Neuronal stem cell (in vitro differentiated cells): ENCODE measurements at regions not wholly inside any gene's neighbourhood (a gene's known extent, or its start where the extent isn't known, plus 50 kb on each side); places are given as distances from the start of the nearest gene placed in this dataset.

ENCODE experiments used
- DNase-seq: peaks from one replicate; pipeline ENCODE4 v3.0.0-alpha.2; 2013; ENCODE audit warnings: low spot score
- H2AFZ ChIP-seq: one replicate; pipeline ENCODE4 v1.6.1; 2013; ENCODE audit warnings: mild to moderate bottlenecking, low read length, inconsistent platforms
- H2AK5ac ChIP-seq: 2 replicates; pipeline ENCODE4 v1.6.1; 2013; ENCODE audit warnings: low read depth, mild to moderate bottlenecking, inconsistent platforms, low read length, moderate library complexity, mixed read lengths
- H2BK120ac ChIP-seq: 2 replicates; pipeline ENCODE4 v1.6.1; 2013; ENCODE audit warnings: low read depth, mild to moderate bottlenecking, inconsistent platforms, low read length, moderate library complexity, mixed read lengths
- H2BK12ac ChIP-seq: one replicate; pipeline ENCODE4 v1.6.1; 2013; ENCODE audit warnings: low read length, inconsistent platforms
- H2BK15ac ChIP-seq: 2 replicates; pipeline ENCODE4 v1.6.1; 2013; ENCODE audit warnings: mild to moderate bottlenecking, low read length, inconsistent platforms, mixed read lengths
- H2BK5ac ChIP-seq: one replicate; pipeline ENCODE4 v1.6.1; 2013; ENCODE audit warnings: inconsistent platforms, mild to moderate bottlenecking, low read length, moderate library complexity
- H3K14ac ChIP-seq: one replicate; pipeline ENCODE4 v1.6.1; 2013; ENCODE audit warnings: low read length, inconsistent platforms
- H3K18ac ChIP-seq: 2 replicates; pipeline ENCODE4 v1.6.1; 2013; ENCODE audit warnings: low read length, inconsistent platforms
- H3K23ac ChIP-seq: 2 replicates; pipeline ENCODE4 v1.6.1; 2013; ENCODE audit warnings: low read depth, mild to moderate bottlenecking, mixed read lengths, low read length, inconsistent platforms; ENCODE audit not compliant: poor library complexity
- H3K27ac ChIP-seq: replicated peaks from 3 replicates; pipeline ENCODE4 v1.5.1; 2013; ENCODE audit warnings: low read length, inconsistent platforms
- H3K27me3 ChIP-seq, 3 experiments: 2 replicates each; pipeline ENCODE4 v1.6.1; 2013; ENCODE audit warnings: low read length in 3 of 3, mild to moderate bottlenecking in 2 of 3, inconsistent platforms in 1 of 3, low read depth in 1 of 3, mixed read lengths in 1 of 3, moderate library complexity in 1 of 3; ENCODE audit not compliant: control insufficient read depth in 3 of 3, insufficient read depth in 3 of 3
- H3K36me3 ChIP-seq, 2 donors: replicated peaks in 1 of 2; 2 replicates each; pipeline ENCODE4 v1.6.1; 2013; ENCODE audit warnings: low read length in 2 of 2; ENCODE audit not compliant: control insufficient read depth in 2 of 2, insufficient read depth in 2 of 2
- H3K4ac ChIP-seq: 2 replicates; pipeline ENCODE4 v1.6.1; 2013; ENCODE audit warnings: inconsistent platforms, mild to moderate bottlenecking, low read length, moderate library complexity
- H3K4me1 ChIP-seq, 2 donors: 1 replicate in 1 of 2; 2 replicates in 1 of 2; pipeline ENCODE4 v1.6.1; 2013; ENCODE audit warnings: low read length in 2 of 2, low read depth in 1 of 2; ENCODE audit not compliant: control insufficient read depth in 2 of 2, insufficient read depth in 1 of 2
- H3K4me2 ChIP-seq: one replicate; pipeline ENCODE4 v1.6.1; 2013; ENCODE audit warnings: mild to moderate bottlenecking, low read length, inconsistent platforms; ENCODE audit not compliant: insufficient read depth, poor library complexity, severe bottlenecking
- H3K4me3 ChIP-seq, 2 donors: 2 replicates each; pipeline ENCODE4 v1.5.1; 2013; ENCODE audit warnings: low read length in 2 of 2, mild to moderate bottlenecking in 2 of 2, inconsistent platforms in 1 of 2, moderate library complexity in 1 of 2
- H3K79me1 ChIP-seq: one replicate; pipeline ENCODE4 v1.6.1; 2013; ENCODE audit warnings: low read depth, mild to moderate bottlenecking, inconsistent platforms, low read length, moderate library complexity
- H3K9ac ChIP-seq: one replicate; pipeline ENCODE4 v1.6.1; 2013; ENCODE audit warnings: mild to moderate bottlenecking, low read depth, low read length, inconsistent platforms; ENCODE audit not compliant: poor library complexity
- H3K9me3 ChIP-seq, 2 donors: replicated peaks in 1 of 2; 2 replicates each; pipeline versions ENCODE3 to v1.6.1; 2013; ENCODE audit warnings: low read length in 2 of 2, mild to moderate bottlenecking in 2 of 2, inconsistent platforms in 1 of 2, low read depth in 1 of 2, mixed read lengths in 1 of 2, moderate library complexity in 1 of 2; ENCODE audit not compliant: control insufficient read depth in 2 of 2, insufficient read depth in 1 of 2
- H4K8ac ChIP-seq: one replicate; pipeline ENCODE4 v1.6.1; 2013; ENCODE audit warnings: low read depth, mild to moderate bottlenecking, inconsistent platforms, low read length, moderate library complexity
- H4K91ac ChIP-seq: one replicate; pipeline ENCODE4 v1.6.1; 2013; ENCODE audit warnings: low read length, low read depth, mild to moderate bottlenecking, inconsistent platforms; ENCODE audit not compliant: poor library complexity
- whole genome bisulfite sequencing, 2 donors: extraction: QIAGEN DNeasy Blood & Tissue Kit; methylation state at CpG; one replicate each; pipeline ENCODE4 v1.1.7; 2013; ENCODE audit warnings: missing lambda C conversion rate in 2 of 2, mixed read lengths in 1 of 2; ENCODE audit not compliant: insufficient read length in 2 of 2, insufficient replicate concordance in 1 of 2; ENCODE audit errors: extremely low coverage in 2 of 2; 5-methylcytosine and 5-hydroxymethylcytosine counted together

DNA sequence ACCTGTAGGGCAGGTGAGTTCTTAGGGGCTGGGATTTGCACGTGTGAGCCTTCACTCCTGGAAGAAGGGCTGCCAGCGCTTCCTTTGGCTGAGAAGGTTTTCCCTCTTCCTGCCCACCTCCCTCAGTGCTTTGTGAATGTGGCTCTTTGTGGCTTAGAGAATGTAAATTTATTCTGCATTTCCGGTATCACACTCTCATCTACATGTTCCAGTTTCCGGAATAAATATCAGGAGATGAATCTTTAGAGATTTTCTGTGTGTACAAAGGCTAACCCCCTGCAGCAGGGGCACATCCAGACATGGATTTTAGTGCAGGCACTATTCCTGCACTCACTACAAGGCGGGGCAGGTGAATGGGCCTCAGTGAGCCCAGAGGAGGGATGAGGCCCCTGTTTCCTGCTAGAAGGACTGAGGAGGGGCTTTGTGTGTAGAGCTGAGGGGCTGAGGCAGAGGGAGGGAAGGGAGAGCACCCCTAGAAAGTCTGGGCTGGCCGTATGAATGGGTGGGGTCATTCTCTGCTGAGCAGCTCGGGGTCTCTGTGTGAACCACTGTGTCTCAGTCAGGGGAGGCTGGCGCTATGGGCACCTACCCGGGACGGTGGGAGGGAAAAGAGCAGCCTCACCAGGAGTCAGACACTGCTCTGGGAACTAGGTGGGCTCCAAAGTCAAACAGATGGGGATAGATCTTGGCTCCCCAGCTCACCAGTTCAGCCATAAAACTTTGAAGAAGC lies 207.5 kb downstream of the MATN1 start:
- H3K23ac ChIP-seq = no peak overlapping the region
- no peaks in the 10 kb centered on the region for H3K27me3 ChIP-seq
- no peak overlapping the region for H2BK5ac ChIP-seq
- H4K91ac ChIP-seq = no peak overlapping the region
- no peaks in the 10 kb centered on the region for H3K9me3 ChIP-seq
- peaks cover 0 to 14% of the 10 kb centered on the region in 2 donors for H3K4me1 ChIP-seq
- H4K8ac ChIP-seq = no peak overlapping the region
- H2AK5ac ChIP-seq = no peak overlapping the region
- H3K4me3 ChIP-seq = no peak overlapping the region
- no peak overlapping the region for H3K9ac ChIP-seq
- no peak overlapping the region for H3K14ac ChIP-seq
- H3K79me1 ChIP-seq = no peaks in the 10 kb centered on the region
- no peak overlapping the region for H3K27ac ChIP-seq
- no peak overlapping the region for H3K4ac ChIP-seq
- no peak overlapping the region for H2BK12ac ChIP-seq
- H3K4me2 ChIP-seq = no peak overlapping the region
- peak overlapping the region; percentile 49 for H2AFZ ChIP-seq
- no peaks in the 10 kb centered on the region for H3K36me3 ChIP-seq
- DNase-seq = no peak
- no peak overlapping the region for H2BK120ac ChIP-seq
- WGBS, 2 donors = no CpG with 5 or more reads among the region's 10 CpGs
- H2BK15ac ChIP-seq = no peak overlapping the region
- H3K18ac ChIP-seq = no peak overlapping the region

DNA sequence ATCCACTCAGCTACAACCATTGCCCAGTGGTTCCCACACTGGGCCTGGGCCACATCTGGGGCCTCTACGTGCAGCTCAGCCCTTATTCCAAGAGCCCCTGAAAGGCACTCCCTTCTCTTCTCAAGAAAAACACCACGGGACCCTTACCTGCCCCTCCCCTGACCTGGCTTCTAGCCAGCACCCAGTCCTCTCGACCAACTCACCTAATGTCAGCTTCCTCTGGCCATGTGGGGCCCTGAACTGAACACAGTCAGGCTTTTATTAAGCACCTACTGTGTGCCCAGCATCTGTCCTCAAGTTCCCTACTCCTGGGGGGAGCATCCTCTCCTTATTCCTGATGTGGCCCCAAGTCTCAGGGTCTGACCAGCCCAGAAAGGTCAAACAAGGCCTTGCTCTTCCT lies 208.4 kb downstream of the MATN1 start:
- Histone ChIP-seq H2BK12ac (no peak overlapping the region), H3K9me3 (no peaks in the 10 kb centered on the region), H3K18ac (peak overlapping the region; percentile 9), H2AFZ (peak overlapping the region; percentile 61), H3K4me2 (no peak overlapping the region), H3K4me1 (peaks cover 0 to 14% of the 10 kb centered on the region in 2 donors), H3K27ac (no peak overlapping the region), H2BK120ac (no peak overlapping the region), H3K27me3 (no peaks in the 10 kb centered on the region), H3K14ac (no peak overlapping the region), H2AK5ac (no peak overlapping the region), H3K79me1 (no peaks in the 10 kb centered on the region), H3K36me3 (no peaks in the 10 kb centered on the region), H3K4ac (no peak overlapping the region), H2BK15ac (no peak overlapping the region), H3K9ac (no peak overlapping the region), H3K4me3 (no peak overlapping the region), H2BK5ac (no peak overlapping the region), H3K23ac (no peak overlapping the region), H4K8ac (no peak overlapping the region), H4K91ac (no peak overlapping the region)
- WGBS, 2 donors = no CpG with 5 or more reads among the region's 3 CpGs
- no peak for DNase-seq

DNA sequence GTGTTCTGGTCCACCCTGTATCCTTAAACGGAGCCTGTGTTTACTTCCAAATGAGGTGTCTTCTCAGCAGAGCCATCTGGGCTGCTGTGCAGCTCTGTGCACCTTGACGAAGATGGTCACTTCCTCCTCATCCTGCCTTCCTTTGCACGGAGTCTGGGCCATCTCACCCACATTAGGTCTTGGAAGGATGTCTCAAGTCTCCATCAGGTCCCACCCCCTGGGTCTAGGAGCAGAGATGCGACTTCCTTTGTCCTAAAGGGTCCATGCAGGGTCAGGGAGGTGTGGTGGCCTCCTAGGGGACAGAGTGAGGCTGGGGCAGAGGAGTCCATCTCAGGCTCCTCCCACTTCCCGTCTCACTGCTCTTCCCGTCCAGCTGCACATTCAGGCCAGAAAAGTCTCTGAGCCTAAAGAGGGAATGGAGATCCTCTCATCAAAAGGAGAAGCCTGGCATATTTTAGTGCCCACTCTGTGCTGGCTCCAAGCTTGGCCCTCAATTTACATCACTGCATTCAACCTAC lies 209.2 kb downstream of the MATN1 start:
- no peak overlapping the region for H4K8ac ChIP-seq
- H3K79me1 ChIP-seq = no peaks in the 10 kb centered on the region
- peak overlapping the region; percentile 69 for H2BK12ac ChIP-seq
- no peak overlapping the region for H3K4ac ChIP-seq
- peaks cover 0 to 14% of the 10 kb centered on the region in 2 donors for H3K4me1 ChIP-seq
- no peak overlapping the region for H2AK5ac ChIP-seq
- no peak overlapping the region for H2BK120ac ChIP-seq
- no peak overlapping the region for H3K14ac ChIP-seq
- no peak overlapping the region for H2BK15ac ChIP-seq
- H2AFZ ChIP-seq = peak overlapping the region; percentile 61
- no peak for DNase-seq
- H3K27me3 ChIP-seq = no peaks in the 10 kb centered on the region
- no peaks in the 10 kb centered on the region for H3K36me3 ChIP-seq
- H4K91ac ChIP-seq = no peak overlapping the region
- H3K9me3 ChIP-seq = no peaks in the 10 kb centered on the region
- no peak overlapping the region for H3K23ac ChIP-seq
- H2BK5ac ChIP-seq = no peak overlapping the region
- H3K27ac ChIP-seq = no peak overlapping the region
- H3K4me3 ChIP-seq = no peak overlapping the region
- no peak overlapping the region for H3K9ac ChIP-seq
- WGBS, 2 donors = no CpG with 5 or more reads among the region's 6 CpGs
- peak overlapping the region; percentile 46 for H3K18ac ChIP-seq
- no peak overlapping the region for H3K4me2 ChIP-seq

DNA sequence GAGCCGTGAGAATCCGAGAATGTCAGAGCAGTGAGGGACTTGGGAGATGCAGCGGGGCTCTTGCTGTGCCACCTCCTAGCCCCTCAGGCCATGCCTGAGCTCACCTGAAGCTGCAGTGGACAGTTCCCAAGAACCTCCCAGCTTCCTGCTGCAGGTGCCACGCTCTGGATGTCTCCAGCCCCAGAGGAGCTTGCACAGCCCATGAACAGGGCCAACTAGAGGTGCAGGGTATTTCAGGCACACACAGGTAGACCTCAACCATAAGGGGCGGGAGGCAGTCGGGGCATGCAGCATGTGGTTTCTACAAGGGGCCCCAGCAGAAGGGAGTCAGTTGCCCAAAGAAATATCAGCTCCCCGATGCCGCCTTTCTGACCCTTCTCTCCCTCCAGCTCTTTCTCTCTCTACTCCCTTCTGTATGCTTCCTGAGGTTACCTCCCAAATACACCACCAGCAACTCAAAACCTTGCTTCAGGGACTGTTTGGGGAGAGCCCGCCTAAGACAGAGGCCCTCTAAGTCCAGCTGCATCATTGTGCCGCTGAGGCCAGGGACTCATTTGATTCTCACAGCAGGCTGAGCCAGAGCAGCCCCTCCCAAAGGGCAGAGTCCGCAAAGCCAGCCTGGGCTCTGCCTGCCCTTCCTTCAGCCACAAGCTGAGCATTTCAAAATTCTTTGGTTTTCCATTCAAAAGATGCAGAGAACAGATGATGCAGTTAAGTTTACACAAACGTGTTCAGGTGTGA lies 209.8 kb downstream of the MATN1 start:
- Histone ChIP-seq H2BK5ac (no peak overlapping the region), H3K9ac (no peak overlapping the region), H3K27ac (no peak overlapping the region), H2BK12ac (no peak overlapping the region), H4K8ac (no peak overlapping the region), H4K91ac (no peak overlapping the region), H2BK15ac (no peak overlapping the region), H3K4me2 (no peak overlapping the region), H3K36me3 (no peaks in the 10 kb centered on the region), H2AK5ac (no peak overlapping the region), H3K14ac (no peak overlapping the region), H3K23ac (no peak overlapping the region), H3K79me1 (no peaks in the 10 kb centered on the region), H3K4me1 (peaks cover 0 to 14% of the 10 kb centered on the region in 2 donors), H2AFZ (peak overlapping the region; percentile 61), H3K4ac (no peak overlapping the region), H3K18ac (peak overlapping the region; percentile 21), H3K9me3 (no peaks in the 10 kb centered on the region), H3K27me3 (no peaks in the 10 kb centered on the region), H3K4me3 (no peak overlapping the region), H2BK120ac (no peak overlapping the region)
- no CpG with 5 or more reads among the region's 12 CpGs for WGBS, 2 donors
- DNase-seq = no peak
